ENCODE measurements at regions not wholly inside any gene's neighbourhood (a gene's known extent, or its start where the extent isn't known, plus 50 kb on each side); places are given as distances from the start of the nearest gene placed in this dataset.

DNA sequence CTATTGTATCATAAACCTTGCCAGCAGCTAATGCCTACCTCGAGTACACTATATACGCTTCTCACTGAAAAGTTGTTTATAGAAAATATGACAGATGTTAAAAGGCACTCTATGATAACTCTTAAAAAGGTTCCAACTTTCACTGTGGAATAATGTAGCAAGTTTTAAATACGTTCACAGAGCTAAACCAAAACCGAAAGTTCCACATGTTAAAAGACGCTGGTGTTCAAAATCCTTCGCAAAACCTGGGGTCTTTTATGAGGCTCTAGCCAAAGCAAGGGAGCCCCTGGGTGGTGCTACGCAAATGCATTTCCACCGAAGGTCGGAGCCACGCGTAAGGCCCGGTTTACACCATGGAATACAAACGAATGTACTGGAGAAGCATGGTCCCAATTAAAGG lies 103.7 kb upstream of the TENM3 start:
- Histone ChIP-seq H3K79me2 (ENCODE audit: insufficient read depth, low read depth) (no peaks in the 10 kb centered on the region), H3K4me2 (0 out of 2 replicates have a peak overlapping the region, but pooled peaks have one; percentile 1)

DNA sequence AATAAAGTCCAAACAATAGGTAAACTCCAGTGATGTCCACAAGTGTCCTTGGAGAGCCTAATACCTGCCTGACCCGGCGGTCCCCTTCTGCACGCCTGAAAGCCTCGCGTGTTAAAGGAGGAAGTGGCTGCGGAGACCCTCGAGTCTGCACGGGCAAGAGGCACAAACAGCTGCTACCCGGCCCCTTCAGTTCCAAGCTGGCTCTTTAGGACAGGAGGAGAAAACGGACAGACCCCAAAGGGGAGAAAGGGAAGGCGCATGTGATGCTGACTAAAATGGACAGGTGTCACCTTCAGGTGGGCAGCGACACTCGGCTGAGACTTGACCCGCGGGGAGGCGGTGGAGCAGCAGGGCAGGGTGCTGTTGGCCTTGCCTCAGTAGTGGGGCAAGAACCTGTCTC lies 102.7 kb upstream of the TENM3 start:
- H3K4me3 ChIP-seq (IDR thresholded peaks at IDR 0.05; ENCODE audit: insufficient read depth, low read depth, low read length) = no peak overlapping the region
- H3K36me3 ChIP-seq (ENCODE audit: insufficient read depth) = no peaks in the 10 kb centered on the region
- no peak overlapping the region for H3K27ac ChIP-seq
- peaks cover under 1% of the 10 kb centered on the region for H3K4me1 ChIP-seq (ENCODE audit: low read depth, poor library complexity, severe bottlenecking)
- H3K9ac ChIP-seq = no peak overlapping the region
- H3K79me2 ChIP-seq (ENCODE audit: insufficient read depth, low read depth) = peaks cover 6% of the 10 kb centered on the region; the same call in 1 of the 2 replicates
- no peaks in the 10 kb centered on the region for H3K27me3 ChIP-seq (ENCODE audit: insufficient read depth, low read depth)
- no peaks in the 10 kb centered on the region for H4K20me1 ChIP-seq (ENCODE audit: insufficient read depth)
- TF ChIP-seq, protein P1, sequence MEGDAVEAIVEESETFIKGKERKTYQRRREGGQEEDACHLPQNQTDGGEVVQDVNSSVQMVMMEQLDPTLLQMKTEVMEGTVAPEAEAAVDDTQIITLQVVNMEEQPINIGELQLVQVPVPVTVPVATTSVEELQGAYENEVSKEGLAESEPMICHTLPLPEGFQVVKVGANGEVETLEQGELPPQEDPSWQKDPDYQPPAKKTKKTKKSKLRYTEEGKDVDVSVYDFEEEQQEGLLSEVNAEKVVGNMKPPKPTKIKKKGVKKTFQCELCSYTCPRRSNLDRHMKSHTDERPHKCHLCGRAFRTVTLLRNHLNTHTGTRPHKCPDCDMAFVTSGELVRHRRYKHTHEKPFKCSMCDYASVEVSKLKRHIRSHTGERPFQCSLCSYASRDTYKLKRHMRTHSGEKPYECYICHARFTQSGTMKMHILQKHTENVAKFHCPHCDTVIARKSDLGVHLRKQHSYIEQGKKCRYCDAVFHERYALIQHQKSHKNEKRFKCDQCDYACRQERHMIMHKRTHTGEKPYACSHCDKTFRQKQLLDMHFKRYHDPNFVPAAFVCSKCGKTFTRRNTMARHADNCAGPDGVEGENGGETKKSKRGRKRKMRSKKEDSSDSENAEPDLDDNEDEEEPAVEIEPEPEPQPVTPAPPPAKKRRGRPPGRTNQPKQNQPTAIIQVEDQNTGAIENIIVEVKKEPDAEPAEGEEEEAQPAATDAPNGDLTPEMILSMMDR (conservative IDR thresholded peaks at IDR 0.05; ENCODE audit: low read depth, low read length) = no peak
- no peak overlapping the region for H2AFZ ChIP-seq (ENCODE audit: low read depth)
- H3K4me2 ChIP-seq = no peak overlapping the region

More for the DNA sequence above, 103.7 kb upstream of the TENM3 start:
- Histone ChIP-seq H3K27ac (no peak overlapping the region; the same call in 1 of the 2 replicates), H4K20me1 (ENCODE audit: insufficient read depth) (no peaks in the 10 kb centered on the region), H3K27me3 (ENCODE audit: insufficient read depth, low read depth) (no peaks in the 10 kb centered on the region), H3K36me3 (ENCODE audit: insufficient read depth) (no peaks in the 10 kb centered on the region), H2AFZ (ENCODE audit: low read depth) (peak overlapping the region; percentile 31; the same call in 1 of the 2 replicates), H3K9ac (peak overlapping the region; percentile 1; the same call in 1 of the 2 replicates), H3K4me1 (ENCODE audit: low read depth, poor library complexity, severe bottlenecking) (no peaks in the 10 kb centered on the region), H3K4me3 (IDR thresholded peaks at IDR 0.05; ENCODE audit: insufficient read depth, low read depth, low read length) (no peak overlapping the region)
- TF ChIP-seq, protein P1 (conservative IDR thresholded peaks at IDR 0.05; ENCODE audit: low read depth, low read length) = no peak

DNA sequence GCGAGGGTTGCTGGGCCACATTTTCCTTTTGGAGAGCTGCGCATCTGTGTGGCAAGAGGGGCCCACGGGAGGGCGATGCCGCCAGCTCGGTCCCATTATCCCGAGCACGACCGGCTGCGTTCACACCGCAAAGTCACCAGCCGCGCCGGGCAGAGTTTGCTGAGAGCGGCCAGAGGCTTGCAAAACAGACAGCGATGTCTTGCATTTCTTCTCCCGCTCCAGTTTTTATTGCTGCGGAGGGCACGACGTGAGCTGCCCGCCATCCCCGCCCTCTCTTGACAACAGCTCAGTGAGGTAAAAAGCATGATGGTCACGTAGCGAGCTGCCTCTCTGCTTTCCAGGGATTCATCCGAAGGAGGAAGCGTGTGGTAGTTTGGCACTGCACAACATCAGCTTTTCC lies 102.1 kb upstream of the TENM3 start:
- no peaks in the 10 kb centered on the region for H3K36me3 ChIP-seq (ENCODE audit: insufficient read depth)
- no peak overlapping the region for H3K9ac ChIP-seq
- H3K79me2 ChIP-seq (ENCODE audit: insufficient read depth, low read depth) = peaks cover 10% of the 10 kb centered on the region; the same call in 1 of the 2 replicates
- H3K4me1 ChIP-seq (ENCODE audit: low read depth, poor library complexity, severe bottlenecking) = peaks cover 6% of the 10 kb centered on the region
- TF ChIP-seq, protein P1 (conservative IDR thresholded peaks at IDR 0.05; ENCODE audit: low read depth, low read length) = no peak
- no peak overlapping the region for H3K4me2 ChIP-seq
- H3K4me3 ChIP-seq (IDR thresholded peaks at IDR 0.05; ENCODE audit: insufficient read depth, low read depth, low read length) = no peak overlapping the region
- no peaks in the 10 kb centered on the region for H3K27me3 ChIP-seq (ENCODE audit: insufficient read depth, low read depth)
- H3K27ac ChIP-seq = no peak overlapping the region
- no peak overlapping the region for H2AFZ ChIP-seq (ENCODE audit: low read depth)
- no peaks in the 10 kb centered on the region for H4K20me1 ChIP-seq (ENCODE audit: insufficient read depth)

DNA sequence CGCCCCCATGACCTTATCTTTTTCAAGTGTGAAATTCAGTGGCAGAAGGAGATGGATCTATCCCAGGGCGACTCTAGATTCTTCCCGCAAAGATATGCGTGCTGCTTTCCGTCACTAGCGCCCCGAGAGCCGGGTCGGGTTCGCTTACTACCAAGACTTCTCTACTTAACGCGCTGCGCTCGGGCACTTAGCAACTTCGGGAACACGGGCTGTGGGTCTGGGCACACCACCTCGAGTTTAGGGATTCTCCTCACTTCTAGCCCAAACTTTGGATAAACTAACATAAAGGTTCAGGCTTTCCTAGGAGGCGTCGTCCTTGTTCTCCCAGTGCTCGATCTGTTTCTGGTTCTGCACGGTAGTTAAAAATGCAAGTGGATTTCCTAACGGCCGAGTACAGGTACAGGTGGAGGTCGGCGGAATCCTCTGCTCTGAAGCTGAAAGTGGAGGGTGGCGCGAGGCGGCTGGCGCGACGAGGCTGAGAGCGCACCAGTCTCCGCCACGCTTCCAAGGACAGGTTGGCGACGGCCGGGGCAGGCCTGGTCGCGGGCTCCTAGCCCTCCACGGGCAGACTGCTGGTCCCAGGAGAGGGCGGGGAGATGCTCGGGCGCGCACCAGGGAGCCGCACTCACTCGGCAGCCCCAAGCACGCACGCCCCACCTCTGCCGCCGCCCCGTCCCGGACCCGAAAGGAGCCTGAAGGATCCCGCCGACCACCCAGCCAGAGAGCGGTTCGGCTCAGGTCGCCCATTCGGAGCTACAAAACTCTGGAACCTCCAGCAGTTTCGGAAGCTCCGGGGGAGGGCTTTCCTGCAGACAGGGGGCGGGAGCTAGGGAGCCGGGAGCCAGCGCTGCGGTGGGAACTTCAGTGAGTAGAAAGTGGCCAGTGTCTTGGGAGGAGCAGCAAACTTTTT lies 100.8 kb upstream of the TENM3 start:
- no peak overlapping the region for H3K9ac ChIP-seq
- no peak overlapping the region for H3K4me3 ChIP-seq (IDR thresholded peaks at IDR 0.05; ENCODE audit: insufficient read depth, low read depth, low read length)
- H3K79me2 ChIP-seq (ENCODE audit: insufficient read depth, low read depth) = peaks cover 22% of the 10 kb centered on the region; the same call in 1 of the 2 replicates
- H3K36me3 ChIP-seq (ENCODE audit: insufficient read depth) = no peaks in the 10 kb centered on the region
- H3K4me2 ChIP-seq = no peak overlapping the region
- no peaks in the 10 kb centered on the region for H4K20me1 ChIP-seq (ENCODE audit: insufficient read depth)
- H3K27me3 ChIP-seq (ENCODE audit: insufficient read depth, low read depth) = no peaks in the 10 kb centered on the region
- TF ChIP-seq, protein P1 (conservative IDR thresholded peaks at IDR 0.05; ENCODE audit: low read depth, low read length) = no peak
- H3K4me1 ChIP-seq (ENCODE audit: low read depth, poor library complexity, severe bottlenecking) = peaks cover 14% of the 10 kb centered on the region
- H3K27ac ChIP-seq = no peak overlapping the region
- no peak overlapping the region for H2AFZ ChIP-seq (ENCODE audit: low read depth)

Data from KMS-11 (cell line).